CD4-positive, alpha-beta T cell (primary cell): ENCODE measurements at regions not wholly inside any gene's neighbourhood (a gene's known extent, or its start where the extent isn't known, plus 50 kb on each side); places are given as distances from the start of the nearest gene placed in this dataset.
A peak's percentile ranks its signal among the peaks of the same experiment; 100 is the strongest.

Experiments used
- ATAC-seq: fragments of 200-7000 bp; cut with Tn5 transposase; one replicate; pipeline ENCODE4 v1.10.0; 2022; ENCODE audit warnings: mild to moderate bottlenecking; ENCODE audit not compliant: poor library complexity
- CTCF ChIA-PET: fragments of 350-600 bp; sonication (Branson Sonifier 250); formaldehyde crosslinking; loops from one replicate; lab custom pipeline; 2021; ENCODE audit warnings: antibody characterized with exemption, inconsistent platforms; lab: Charles Lee
- POLR2A ChIA-PET: fragments of 350-600 bp; sonication (Branson Sonifier 250); formaldehyde crosslinking; loops from one replicate; lab custom pipeline; 2021; ENCODE audit warnings: antibody characterized with exemption, inconsistent platforms; lab: Charles Lee
- DNase-seq, 14 experiments: peaks; one replicate each; pipeline ENCODE4 v3.0.0-alpha.2; 2013 to 2020; ENCODE audit warnings: mixed read lengths in 2 of 14
- H3K27ac ChIP-seq, 2 donors: one replicate each; pipeline versions ENCODE4 v1.5.1 to v1.7.0; 2013; ENCODE audit warnings: low read length in 2 of 2, low read depth in 1 of 2, mild to moderate bottlenecking in 1 of 2
- H3K27me3 ChIP-seq, 2 experiments: 1 replicate in 1 of 2; 2 replicates in 1 of 2; pipeline versions ENCODE4 v1.6.1 to v1.7.0; 2013; ENCODE audit warnings: low read length in 2 of 2, control low read depth in 1 of 2, mild to moderate bottlenecking in 1 of 2, moderate library complexity in 1 of 2; ENCODE audit not compliant: insufficient read depth in 2 of 2, control insufficient read depth in 1 of 2
- H3K36me3 ChIP-seq: one replicate; pipeline ENCODE4 v1.6.1; 2013; ENCODE audit warnings: low read length, control low read depth; ENCODE audit not compliant: insufficient read depth
- H3K4me1 ChIP-seq: one replicate; pipeline ENCODE4 v1.6.1; 2013; ENCODE audit warnings: low read length, control low read depth; ENCODE audit not compliant: insufficient read depth
- H3K4me3 ChIP-seq: one replicate; pipeline ENCODE4 v1.5.1; 2013; ENCODE audit warnings: mild to moderate bottlenecking, low read length, moderate library complexity
- H3K9me3 ChIP-seq, 2 experiments: 1 replicate in 1 of 2; 2 replicates in 1 of 2; pipeline versions ENCODE4 v1.6.1 to v1.7.0; 2013; ENCODE audit warnings: low read length in 2 of 2, mild to moderate bottlenecking in 2 of 2, control low read depth in 1 of 2, moderate library complexity in 1 of 2; ENCODE audit not compliant: control insufficient read depth in 1 of 2, insufficient read depth in 1 of 2
- H3K27ac Mint-ChIP-seq: one replicate; pipeline ENCODE4 v1.8.0; 2020; ENCODE audit warnings: mixed read lengths
- H3K27me3 Mint-ChIP-seq: one replicate; pipeline ENCODE4 v1.8.0; 2021; ENCODE audit warnings: mixed read lengths
- H3K36me3 Mint-ChIP-seq: one replicate; pipeline ENCODE4 v1.8.0; 2021; ENCODE audit warnings: low read depth, mixed read lengths
- H3K4me1 Mint-ChIP-seq: one replicate; pipeline ENCODE4 v1.8.0; 2021; ENCODE audit warnings: low read depth, mixed read lengths
- H3K4me3 Mint-ChIP-seq: one replicate; pipeline ENCODE4 v1.8.0; 2020; ENCODE audit warnings: mild to moderate bottlenecking, mixed read lengths
- H3K9me3 Mint-ChIP-seq: one replicate; pipeline ENCODE4 v1.8.0; 2020; ENCODE audit warnings: mixed read lengths
- CTCF ChIP-seq: fragments of 200-600 bp; IDR thresholded peaks from one replicate; pipeline ENCODE4 v1.8.0; 2022; ENCODE audit warnings: antibody characterized with exemption, mild to moderate bottlenecking
- intact Hi-C, 2 experiments: fragments of 100-400 bp; cut with DNase I in 1 of 2; cut with micrococcal nuclease in 1 of 2; formaldehyde crosslinking; loops; one replicate each; pipeline versions ENCODE4 v1.15.1 to v1.9.0; 2023 to 2025; cut with DNase I, micrococcal nuclease

- no peak overlapping the region for H3K4me3 Mint-ChIP-seq
These were observed 495.1 kb upstream of the ARID1B start for GRCh38 chr6:156282087-156282486.

GRCh38 chr6:156281266-156281665 lies 495.9 kb upstream of the ARID1B start:
- ChIA-PET POLR2A (no interaction called here), CTCF (no interaction called here)
- intact Hi-C loops: no loop called here
- no peak for ATAC-seq
- Histone ChIP-seq H3K4me3 (no peak overlapping the region), H3K36me3 (no peaks in the 10 kb centered on the region), H3K27me3 (no peaks in the 10 kb centered on the region), H3K4me1 (no peaks in the 10 kb centered on the region), H3K27ac (no peak overlapping the region), H3K9me3 (no peaks in the 10 kb centered on the region)
- Mint-ChIP-seq H3K4me1 (peaks cover 17% of the 10 kb centered on the region), H3K27me3 (no peaks in the 10 kb centered on the region), H3K9me3 (peaks cover 4% of the 10 kb centered on the region), H3K36me3 (peaks cover 4% of the 10 kb centered on the region), H3K4me3 (no peak overlapping the region), H3K27ac (no peak overlapping the region)
- DNase-seq: no peak
- no peak for TF ChIP-seq CTCF

More at GRCh38 chr6:156282087-156282486, 495.1 kb upstream of the ARID1B start:
- peaks cover 4% of the 10 kb centered on the region for H3K36me3 Mint-ChIP-seq
- H3K36me3 ChIP-seq: no peaks in the 10 kb centered on the region
- H3K9me3 ChIP-seq: no peaks in the 10 kb centered on the region
- H3K27ac Mint-ChIP-seq: no peak overlapping the region
- ChIA-PET CTCF (no interaction called here), POLR2A (no interaction called here)
- DNase-seq (no peak), ATAC-seq (no peak)
- no peaks in the 10 kb centered on the region for H3K4me1 ChIP-seq
- H3K4me1 Mint-ChIP-seq: peaks cover 17% of the 10 kb centered on the region
- H3K9me3 Mint-ChIP-seq: peaks cover 4% of the 10 kb centered on the region
- intact Hi-C loops: no loop called here
- H3K27me3 Mint-ChIP-seq: no peaks in the 10 kb centered on the region
- no peak overlapping the region for H3K27ac ChIP-seq
- no peaks in the 10 kb centered on the region for H3K27me3 ChIP-seq
- TF ChIP-seq CTCF: no peak
- no peak overlapping the region for H3K4me3 ChIP-seq

GRCh38 chr6:156280065-156280464 lies 497.1 kb upstream of the ARID1B start:
- DNase-seq (peak in 1 of 14 experiments; percentile 20), ATAC-seq (peak; percentile 81)
- H3K9me3 Mint-ChIP-seq: peaks cover 4% of the 10 kb centered on the region
- H3K4me3 Mint-ChIP-seq: peak overlapping the region; percentile 8
- Histone ChIP-seq H3K36me3 (no peaks in the 10 kb centered on the region), H3K27ac (no peak overlapping the region), H3K4me3 (no peak overlapping the region), H3K9me3 (no peaks in the 10 kb centered on the region), H3K4me1 (no peaks in the 10 kb centered on the region), H3K27me3 (no peaks in the 10 kb centered on the region)
- H3K27me3 Mint-ChIP-seq: no peaks in the 10 kb centered on the region
- intact Hi-C loops: no loop called here
- H3K27ac Mint-ChIP-seq: no peak overlapping the region
- CTCF ChIA-PET: no interaction called here
- POLR2A ChIA-PET: no interaction called here
- peaks cover 17% of the 10 kb centered on the region for H3K4me1 Mint-ChIP-seq
- peaks cover 4% of the 10 kb centered on the region for H3K36me3 Mint-ChIP-seq
- TF ChIP-seq CTCF: no peak
